Calu3 (cell line): ENCODE measurements at regions not wholly inside any gene's neighbourhood (a gene's known extent, or its start where the extent isn't known, plus 50 kb on each side); places are given as distances from the start of the nearest gene placed in this dataset.
A peak's percentile ranks its signal among the peaks of the same experiment; 100 is the strongest.

ENCODE experiments used
- BruUV-seq: library from RNA; stranded (reverse); fragments of 400-500 nt; replicated peaks from 2 replicates; lab custom pipeline; 2021; lab: Mats Ljungman, UMichigan
- CTCF ChIA-PET: fragments of 300-600 bp; sonication (Branson Sonifier 250); formaldehyde crosslinking; loops from one replicate; lab custom pipeline; 2022; ENCODE audit warnings: antibody characterized with exemption; lab: Charles Lee
- DNase-seq: peaks from one replicate; pipeline ENCODE4 v3.0.0; 2022
- H3K27ac Mint-ChIP-seq: one replicate; pipeline ENCODE4 v1.8.0; 2022; ENCODE audit warnings: mixed read lengths; ENCODE audit not compliant: unreplicated experiment
- H3K27me3 Mint-ChIP-seq: one replicate; pipeline ENCODE4 v1.8.0; 2022; ENCODE audit warnings: mixed read lengths; ENCODE audit not compliant: unreplicated experiment
- H3K36me3 Mint-ChIP-seq: one replicate; pipeline ENCODE4 v1.8.0; 2022; ENCODE audit warnings: mild to moderate bottlenecking, moderate library complexity, mixed read lengths; ENCODE audit not compliant: insufficient read depth, unreplicated experiment
- H3K4me1 Mint-ChIP-seq: one replicate; pipeline ENCODE4 v1.8.0; 2022; ENCODE audit warnings: mild to moderate bottlenecking, low read depth, mixed read lengths; ENCODE audit not compliant: unreplicated experiment
- H3K4me3 Mint-ChIP-seq: one replicate; pipeline ENCODE4 v1.8.0; 2022; ENCODE audit warnings: mild to moderate bottlenecking, low read depth, moderate library complexity, mixed read lengths; ENCODE audit not compliant: unreplicated experiment
- H3K9me3 Mint-ChIP-seq: one replicate; pipeline ENCODE4 v1.8.0; 2022; ENCODE audit warnings: low read depth, mixed read lengths; ENCODE audit not compliant: unreplicated experiment
- intact Hi-C: fragments of 100-400 bp; cut with micrococcal nuclease; formaldehyde crosslinking; loops from one replicate; pipeline ENCODE4 v1.10.0; 2022; ENCODE audit not compliant: unreplicated experiment
- TF ChIP-seq, protein P1 (sequence below): fragments of 200-600 bp; IDR thresholded peaks from one replicate; pipeline ENCODE4 v1.8.0; 2022; ENCODE audit warnings: antibody characterized with exemption; ENCODE audit not compliant: unreplicated experiment

DNA sequence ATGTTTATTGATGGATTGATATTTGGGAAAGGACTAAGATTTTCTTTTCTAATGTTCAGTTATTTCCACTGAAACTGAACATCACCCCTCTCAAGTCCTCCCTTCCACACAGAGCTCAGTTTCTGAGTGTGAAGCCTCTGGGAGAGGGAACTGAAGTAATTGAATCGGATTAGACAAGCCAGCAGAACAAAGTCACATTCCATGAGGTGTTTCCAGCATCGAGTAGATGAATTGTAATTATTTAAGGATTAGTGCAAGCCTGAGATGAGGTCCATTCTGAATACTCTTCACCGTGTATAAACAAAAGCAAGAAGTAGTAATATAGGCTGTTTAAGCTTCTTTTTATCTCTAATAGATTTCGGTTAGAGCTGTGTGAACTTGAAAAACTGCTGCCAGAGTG is 2060.5 kb downstream of the MAT2B start:
- BruUV-seq: no TSS peak

DNA sequence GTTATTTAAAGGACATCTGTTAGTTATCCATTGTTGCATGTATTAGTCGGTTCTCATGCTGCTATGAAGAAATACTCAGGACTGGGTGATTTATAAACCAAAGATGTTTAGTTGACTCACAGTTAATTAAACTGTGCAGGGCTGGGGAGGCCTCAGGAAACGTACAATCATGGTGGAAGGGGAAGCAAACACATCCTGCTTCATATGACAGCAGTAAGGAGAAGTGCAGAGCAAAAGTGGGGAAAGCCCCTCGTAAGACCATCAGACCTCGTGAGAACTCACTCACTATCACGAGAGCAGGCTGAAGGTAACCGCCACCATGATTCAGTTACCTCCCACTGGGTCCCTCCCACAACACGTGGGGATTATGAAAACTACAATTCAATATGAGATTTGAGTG is 2064.1 kb downstream of the MAT2B start:
- no peaks in the 10 kb centered on the region for H3K36me3 Mint-ChIP-seq
- H3K27ac Mint-ChIP-seq: no peak overlapping the region
- intact Hi-C loops: no loop called here
- TF ChIP-seq, protein P1, sequence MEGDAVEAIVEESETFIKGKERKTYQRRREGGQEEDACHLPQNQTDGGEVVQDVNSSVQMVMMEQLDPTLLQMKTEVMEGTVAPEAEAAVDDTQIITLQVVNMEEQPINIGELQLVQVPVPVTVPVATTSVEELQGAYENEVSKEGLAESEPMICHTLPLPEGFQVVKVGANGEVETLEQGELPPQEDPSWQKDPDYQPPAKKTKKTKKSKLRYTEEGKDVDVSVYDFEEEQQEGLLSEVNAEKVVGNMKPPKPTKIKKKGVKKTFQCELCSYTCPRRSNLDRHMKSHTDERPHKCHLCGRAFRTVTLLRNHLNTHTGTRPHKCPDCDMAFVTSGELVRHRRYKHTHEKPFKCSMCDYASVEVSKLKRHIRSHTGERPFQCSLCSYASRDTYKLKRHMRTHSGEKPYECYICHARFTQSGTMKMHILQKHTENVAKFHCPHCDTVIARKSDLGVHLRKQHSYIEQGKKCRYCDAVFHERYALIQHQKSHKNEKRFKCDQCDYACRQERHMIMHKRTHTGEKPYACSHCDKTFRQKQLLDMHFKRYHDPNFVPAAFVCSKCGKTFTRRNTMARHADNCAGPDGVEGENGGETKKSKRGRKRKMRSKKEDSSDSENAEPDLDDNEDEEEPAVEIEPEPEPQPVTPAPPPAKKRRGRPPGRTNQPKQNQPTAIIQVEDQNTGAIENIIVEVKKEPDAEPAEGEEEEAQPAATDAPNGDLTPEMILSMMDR: no peak
- DNase-seq: no peak
- H3K4me1 Mint-ChIP-seq: no peaks in the 10 kb centered on the region
- H3K27me3 Mint-ChIP-seq: no peaks in the 10 kb centered on the region
- BruUV-seq: no TSS peak
- CTCF ChIA-PET: no interaction called here
- no peak overlapping the region for H3K4me3 Mint-ChIP-seq
- peaks cover 14% of the 10 kb centered on the region for H3K9me3 Mint-ChIP-seq

More for the DNA sequence above, 2060.5 kb downstream of the MAT2B start:
- no peak for DNase-seq
- no peak overlapping the region for H3K4me3 Mint-ChIP-seq
- no peak overlapping the region for H3K27ac Mint-ChIP-seq
- no peaks in the 10 kb centered on the region for H3K4me1 Mint-ChIP-seq
- CTCF ChIA-PET: no interaction called here
- TF ChIP-seq, protein P1: no peak
- H3K9me3 Mint-ChIP-seq: peaks cover 6% of the 10 kb centered on the region
- H3K36me3 Mint-ChIP-seq: no peaks in the 10 kb centered on the region
- intact Hi-C loops: no loop called here
- no peaks in the 10 kb centered on the region for H3K27me3 Mint-ChIP-seq

DNA sequence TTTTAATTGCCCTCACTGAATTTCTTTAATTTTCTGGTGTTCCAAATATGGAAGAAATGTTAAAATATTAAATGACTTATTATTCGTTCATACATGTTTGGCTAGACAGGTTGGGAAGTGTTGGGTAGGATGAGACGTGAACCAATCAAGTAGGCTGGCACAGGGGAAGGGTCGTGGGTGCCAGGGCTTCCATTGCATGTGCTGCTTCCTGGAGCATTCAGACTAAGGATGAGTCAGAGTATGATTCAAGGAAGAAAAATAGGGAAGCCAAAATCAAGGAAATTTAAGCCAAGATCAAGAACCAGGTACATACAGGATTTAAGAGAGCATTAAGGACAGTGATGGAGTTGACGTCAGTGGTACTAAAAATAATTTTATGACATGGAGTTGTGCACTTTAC is 2068.0 kb downstream of the MAT2B start:
- Mint-ChIP-seq H3K9me3 (peaks cover 14% of the 10 kb centered on the region), H3K27me3 (no peaks in the 10 kb centered on the region), H3K4me3 (no peak overlapping the region), H3K27ac (no peak overlapping the region), H3K4me1 (no peaks in the 10 kb centered on the region), H3K36me3 (no peaks in the 10 kb centered on the region)
- intact Hi-C loops: no loop called here
- TF ChIP-seq, protein P1: no peak
- no TSS peak for BruUV-seq
- DNase-seq: peak; percentile 3
- CTCF ChIA-PET: no interaction called here

DNA sequence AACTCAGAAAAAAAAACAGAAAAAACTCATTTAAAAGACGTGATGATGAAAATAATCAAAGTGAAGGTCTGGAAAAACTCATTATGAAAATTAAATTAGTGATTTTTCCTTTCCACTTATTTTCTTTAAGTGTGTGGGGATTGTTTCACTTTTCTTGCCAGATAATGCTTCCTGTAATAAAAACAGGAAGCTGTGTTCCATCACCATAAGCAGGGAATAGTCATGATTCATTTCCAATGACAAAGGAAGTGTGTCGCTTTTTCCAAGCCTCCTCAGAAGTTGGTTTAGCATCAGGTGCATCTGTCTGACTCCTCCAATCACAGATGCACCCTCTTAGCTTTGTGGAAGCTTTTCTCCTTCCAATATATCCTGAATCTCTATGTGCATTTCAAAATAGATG is 2068.7 kb downstream of the MAT2B start:
- CTCF ChIA-PET: no interaction called here
- no peaks in the 10 kb centered on the region for H3K36me3 Mint-ChIP-seq
- H3K4me1 Mint-ChIP-seq: no peaks in the 10 kb centered on the region
- no peak overlapping the region for H3K4me3 Mint-ChIP-seq
- TF ChIP-seq, protein P1: no peak
- no peak for DNase-seq
- BruUV-seq: no TSS peak
- intact Hi-C loops: no loop called here
- H3K27me3 Mint-ChIP-seq: no peaks in the 10 kb centered on the region
- peaks cover 14% of the 10 kb centered on the region for H3K9me3 Mint-ChIP-seq
- no peak overlapping the region for H3K27ac Mint-ChIP-seq
